RCC 7860 (cell line): ENCODE measurements at regions not wholly inside any gene's neighbourhood (a gene's known extent, or its start where the extent isn't known, plus 50 kb on each side); places are given as distances from the start of the nearest gene placed in this dataset.
A peak's percentile ranks its signal among the peaks of the same experiment; 100 is the strongest.

Source experiments
- DNase-seq: peaks from one replicate; pipeline ENCODE4 v3.0.0-alpha.2; 2015; ENCODE audit warnings: low spot score
- FAIRE-seq: peaks from 2 replicates; lab custom pipeline; 2012; peaks lifted over from hg19 to GRCh38; lab: Jason Lieb, UNC

- FAIRE-seq (no peak), DNase-seq (no peak)
Measured at GRCh38 chr4:73001885-73002284, 67.6 kb downstream of the COX18 start.

- FAIRE-seq: no peak
- DNase-seq: peak; percentile 49
Measured at GRCh38 chr4:72997409-72997808, 72.1 kb downstream of the COX18 start.

DNA sequence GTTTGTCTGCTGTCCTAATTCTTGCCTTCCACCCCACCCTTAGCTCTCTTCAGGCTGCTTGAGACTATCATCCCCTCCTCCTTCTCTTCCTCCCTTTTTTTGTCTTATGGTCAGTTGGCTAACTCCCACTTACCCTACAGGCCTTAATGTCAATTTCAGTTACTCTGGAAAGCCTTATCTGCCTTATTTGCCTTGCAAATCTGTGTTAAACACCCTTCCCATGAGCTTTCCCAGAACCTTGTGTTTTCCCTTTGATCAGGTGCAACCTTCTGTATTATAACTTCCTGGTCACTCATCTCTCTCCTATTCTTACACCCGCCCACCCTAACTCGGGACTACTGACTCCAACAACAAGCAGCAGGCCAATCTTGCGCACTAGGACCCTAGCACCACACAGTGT lies 74.8 kb downstream of the COX18 start:
- FAIRE-seq: no peak
- DNase-seq: no peak

DNA sequence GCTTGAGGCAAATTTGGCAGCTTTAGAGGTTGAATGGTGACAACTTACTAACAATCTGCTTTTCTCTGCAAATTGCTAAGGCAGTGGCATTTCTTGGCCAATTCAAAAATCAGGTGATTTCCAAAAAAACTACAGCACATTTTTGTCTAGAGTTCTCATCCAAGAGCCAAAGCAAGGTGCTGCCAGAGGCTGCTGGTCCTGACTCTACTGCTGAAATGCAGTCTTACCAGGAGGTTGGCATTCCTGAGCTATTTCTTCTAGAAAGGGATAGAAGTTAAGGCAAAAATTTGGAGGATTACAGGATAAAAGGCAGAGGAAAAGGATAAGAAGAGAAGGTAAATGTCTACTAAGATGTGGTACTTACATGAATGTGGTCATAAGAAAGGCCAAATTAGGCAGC lies 75.6 kb downstream of the COX18 start:
- FAIRE-seq: no peak
- DNase-seq: no peak

GRCh38 chr4:72991873-72992272 lies 77.6 kb downstream of the COX18 start:
- DNase-seq: no peak
- FAIRE-seq: no peak

GRCh38 chr4:72987741-72988729 lies 81.5 kb downstream of the COX18 start:
- FAIRE-seq (no peak), DNase-seq (no peak)

DNA sequence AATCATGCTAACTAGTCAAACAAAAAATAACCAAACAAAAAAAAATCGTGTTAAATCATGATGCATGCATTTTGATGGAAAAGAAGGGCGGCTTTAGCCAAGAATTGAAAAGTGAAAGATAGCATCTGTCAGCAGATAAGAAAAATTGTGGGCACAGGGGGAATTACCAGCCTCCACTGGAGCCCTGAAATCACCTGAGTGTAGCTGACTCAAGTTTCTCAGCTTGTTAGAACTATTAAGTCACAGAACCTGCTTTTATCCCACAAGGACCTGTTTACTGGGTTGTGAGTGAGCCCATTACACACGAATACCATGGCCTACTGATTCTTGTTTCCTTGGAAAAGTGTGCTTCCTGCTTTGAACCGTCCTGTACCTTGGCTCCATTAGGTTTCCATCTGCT lies 85.2 kb downstream of the COX18 start:
- no peak for FAIRE-seq
- DNase-seq: no peak

DNA sequence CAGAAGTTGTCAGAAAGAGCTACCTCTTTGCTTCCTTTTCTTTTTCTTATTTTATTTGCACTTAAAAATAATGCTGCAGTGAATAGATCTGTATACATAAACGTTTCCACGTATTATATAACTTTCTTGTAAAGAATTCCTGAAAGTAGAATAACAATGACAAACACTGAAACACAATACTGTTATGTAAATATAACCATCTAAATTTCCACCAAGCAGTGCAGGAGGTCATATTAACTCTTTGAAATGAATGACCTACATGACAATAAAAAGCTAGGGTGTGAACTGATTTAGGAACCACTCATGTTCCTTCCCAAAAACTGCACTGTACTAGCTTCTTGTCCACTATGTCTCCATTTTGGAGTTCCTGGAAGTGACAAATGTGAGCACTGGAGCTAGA lies 85.8 kb downstream of the COX18 start:
- DNase-seq (no peak), FAIRE-seq (no peak)

GRCh38 chr4:72977936-72978485 lies 91.5 kb downstream of the COX18 start:
- FAIRE-seq: peak; percentile 86
- peak; percentile 39 for DNase-seq

DNA sequence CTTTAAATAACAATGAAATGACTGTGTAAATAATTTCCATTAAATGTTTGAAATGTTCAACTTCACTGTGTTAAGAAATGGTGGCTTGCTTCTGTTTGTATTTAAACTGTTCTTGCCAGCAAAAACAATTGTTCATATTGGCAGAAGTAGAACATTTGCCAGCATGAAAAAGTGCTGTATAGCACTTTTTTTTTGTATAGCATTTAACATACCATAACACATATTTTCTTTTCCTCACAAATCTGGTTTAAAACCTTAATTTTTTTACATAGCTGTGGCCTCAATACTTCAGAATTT lies 94.1 kb downstream of the COX18 start:
- DNase-seq: no peak
- peak; percentile 35 for FAIRE-seq

- DNase-seq: peak; percentile 30
- no peak for FAIRE-seq
Measured at GRCh38 chr4:72974694-72975487, 94.6 kb downstream of the COX18 start.

DNA sequence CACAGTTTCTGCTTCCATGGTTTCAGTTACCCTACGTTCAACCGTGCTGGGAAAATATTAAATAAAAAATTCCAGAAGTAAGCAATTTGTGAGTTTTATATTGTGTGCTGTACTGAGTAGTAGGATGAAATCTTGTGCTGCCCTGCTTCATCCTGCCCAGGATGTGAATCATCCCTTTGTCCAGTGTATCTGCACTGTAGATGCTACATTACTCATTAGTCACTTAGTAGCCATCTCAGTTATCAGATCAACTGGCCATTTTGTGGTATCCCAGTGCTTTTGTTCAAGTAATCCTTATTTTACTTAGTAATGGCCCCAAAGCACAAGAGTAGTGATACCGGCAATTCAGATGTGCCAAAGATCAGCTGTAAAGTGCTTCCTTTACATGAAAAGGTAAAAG lies 97.9 kb downstream of the COX18 start:
- peak; percentile 90 for DNase-seq
- peak; percentile 97 for FAIRE-seq

- FAIRE-seq: peak; percentile 61
- DNase-seq: no peak
Measured at GRCh38 chr4:72970756-72971155, 98.8 kb downstream of the COX18 start.

DNA sequence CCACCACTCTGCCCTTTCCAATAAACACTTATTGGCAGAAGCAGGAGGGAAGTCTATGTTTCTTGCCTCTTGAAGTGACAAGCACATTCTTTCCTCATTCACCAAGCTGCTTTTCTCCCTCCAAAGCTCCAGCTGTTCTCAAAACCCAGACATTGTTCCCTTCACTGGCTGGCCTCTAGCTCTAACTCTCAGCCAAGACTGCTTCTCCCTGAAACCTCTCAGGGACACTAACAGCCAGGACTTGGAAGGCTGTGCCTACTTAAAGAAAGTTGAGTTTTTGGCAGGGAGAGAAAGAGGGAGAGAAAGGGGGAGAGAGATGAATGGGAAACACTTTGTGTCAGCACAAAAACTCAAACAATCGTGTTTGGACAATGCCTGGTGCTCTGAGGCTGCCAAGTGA lies 99.5 kb downstream of the COX18 start:
- DNase-seq (no peak), FAIRE-seq (no peak)

- no peak for FAIRE-seq
- DNase-seq: no peak
Measured at GRCh38 chr4:72966652-72967051, 102.9 kb downstream of the COX18 start.

- DNase-seq (no peak), FAIRE-seq (no peak)
Measured at GRCh38 chr4:72959411-72959810, 110.1 kb downstream of the COX18 start.

DNA sequence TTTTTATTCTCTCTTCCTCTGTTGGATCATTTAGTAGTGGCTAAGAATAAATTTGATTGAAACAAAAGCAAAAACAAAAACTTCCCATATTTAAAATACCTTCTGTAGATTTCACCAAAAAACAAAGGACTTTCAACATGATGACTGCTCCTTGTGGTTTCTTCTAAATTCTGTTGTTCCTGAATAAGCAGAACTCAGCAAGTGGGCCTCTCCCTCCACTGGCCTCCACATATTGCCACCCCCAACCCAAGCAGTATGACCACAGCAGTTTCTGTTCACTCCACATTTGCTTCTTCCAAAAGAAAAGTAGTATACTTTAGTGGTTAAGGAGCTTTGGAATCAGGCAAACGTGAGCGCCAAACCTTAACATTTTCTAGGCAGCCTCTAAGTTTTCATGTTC lies 114.7 kb downstream of the COX18 start:
- DNase-seq (no peak), FAIRE-seq (no peak)

GRCh38 chr4:72953571-72953970 lies 115.9 kb downstream of the COX18 start:
- no peak for FAIRE-seq
- no peak for DNase-seq

- DNase-seq: peak; percentile 59
- FAIRE-seq: peak; percentile 85
Measured at GRCh38 chr4:72951628-72952027, 117.9 kb downstream of the COX18 start.

- FAIRE-seq (no peak), DNase-seq (no peak)
Measured at GRCh38 chr4:72951147-72951546, 118.4 kb downstream of the COX18 start.

- DNase-seq: no peak
- peak; percentile 81 for FAIRE-seq
Measured at GRCh38 chr4:72948080-72948479, 121.4 kb downstream of the COX18 start.
